T-cell (primary cell): ENCODE measurements at regions not wholly inside any gene's neighbourhood (a gene's known extent, or its start where the extent isn't known, plus 50 kb on each side); places are given as distances from the start of the nearest gene placed in this dataset.

Experiments
- ATAC-seq, 4 experiments: fragments of 200-7000 bp in 3 of 4; fragments of 150-1000 bp in 1 of 4; cut with Tn5 transposase; replicated peaks in 1 of 4; 1 replicate in 3 of 4; 2 replicates in 1 of 4; pipeline ENCODE4 v1.10.0; 2021; ENCODE audit warnings: moderate library complexity in 3 of 4, mild to moderate bottlenecking in 2 of 4, moderate number of reproducible peaks in 1 of 4
- CTCF ChIA-PET, 2 donors: fragments of 300-600 bp; sonication (Branson Sonifier 250); formaldehyde crosslinking; loops; one replicate each; lab custom pipeline; 2022; ENCODE audit warnings: antibody characterized with exemption in 2 of 2; lab: Charles Lee
- POLR2A ChIA-PET, 2 donors: fragments of 300-600 bp; sonication (Branson Sonifier 250); formaldehyde crosslinking; loops; one replicate each; lab custom pipeline; 2022; ENCODE audit warnings: antibody characterized with exemption in 2 of 2; lab: Charles Lee
- DNase-seq, 35 experiments: peaks; one replicate each; pipeline versions ENCODE4 v3.0.0 to v3.0.0-alpha.2; 2013 to 2023
- H3K27ac ChIP-seq: one replicate; pipeline ENCODE4 v1.5.1; 2013; ENCODE audit warnings: low read length
- H3K27me3 ChIP-seq, 2 experiments: replicated peaks in 1 of 2; 1 replicate in 1 of 2; 2 replicates in 1 of 2; pipeline versions ENCODE4 v1.6.1 to v1.7.0; 2013; ENCODE audit warnings: low read length in 1 of 2, mixed read lengths in 1 of 2; ENCODE audit not compliant: control insufficient read depth in 2 of 2, insufficient read depth in 2 of 2; ENCODE audit errors: extremely low read depth in 1 of 2
- H3K36me3 ChIP-seq, 2 donors: 1 replicate in 1 of 2; 2 replicates in 1 of 2; pipeline versions ENCODE4 v1.6.1 to v1.7.0; 2013; ENCODE audit warnings: low read length in 1 of 2; ENCODE audit not compliant: control insufficient read depth in 2 of 2, insufficient read depth in 1 of 2; ENCODE audit errors: extremely low read depth in 1 of 2
- H3K4me1 ChIP-seq, 2 experiments: 1 replicate in 1 of 2; 2 replicates in 1 of 2; pipeline versions ENCODE4 v1.6.1 to v1.7.0; 2013; ENCODE audit warnings: low read length in 2 of 2, mixed read lengths in 1 of 2; ENCODE audit not compliant: insufficient read depth in 2 of 2, control insufficient read depth in 1 of 2; ENCODE audit errors: extremely low read depth in 1 of 2
- H3K4me3 ChIP-seq, 2 donors: 1 replicate in 1 of 2; 2 replicates in 1 of 2; pipeline versions ENCODE4 v1.5.1 to v1.7.0; 2013; ENCODE audit warnings: mild to moderate bottlenecking in 2 of 2, low read length in 1 of 2, moderate library complexity in 1 of 2; ENCODE audit not compliant: control insufficient read depth in 1 of 2; ENCODE audit errors: extremely low read depth in 1 of 2
- H3K9me3 ChIP-seq: 2 replicates; pipeline ENCODE4 v1.7.0; 2013
- H3K27ac Mint-ChIP-seq, 2 donors: one replicate each; pipeline ENCODE4 v1.8.0; 2020 to 2021; ENCODE audit warnings: mild to moderate bottlenecking in 2 of 2, mixed read lengths in 2 of 2
- H3K27me3 Mint-ChIP-seq, 2 donors: one replicate each; pipeline ENCODE4 v1.8.0; 2021 to 2022; ENCODE audit warnings: mixed read lengths in 2 of 2
- H3K36me3 Mint-ChIP-seq: one replicate; pipeline ENCODE4 v1.8.0; 2021; ENCODE audit warnings: mixed read lengths
- H3K4me1 Mint-ChIP-seq, 3 donors: one replicate each; pipeline ENCODE4 v1.8.0; 2020 to 2022; ENCODE audit warnings: mixed read lengths in 3 of 3, mild to moderate bottlenecking in 1 of 3
- H3K4me3 Mint-ChIP-seq, 3 donors: one replicate each; pipeline ENCODE4 v1.8.0; 2020 to 2022; ENCODE audit warnings: mild to moderate bottlenecking in 3 of 3, mixed read lengths in 3 of 3, moderate library complexity in 3 of 3
- H3K9me3 Mint-ChIP-seq, 3 donors: one replicate each; pipeline ENCODE4 v1.8.0; 2020 to 2022; ENCODE audit warnings: mixed read lengths in 3 of 3
- WGBS: methylation state at CpG from one replicate; pipeline ENCODE4 v1.1.5; 2013; ENCODE audit warnings: missing lambda C conversion rate; ENCODE audit not compliant: insufficient coverage; 5-methylcytosine and 5-hydroxymethylcytosine counted together

- ATAC-seq: no peak
- ChIA-PET POLR2A (interaction anchor here in 1 of 2 donors (0.6 kb wide), 1 partner anchor 298 kb away, joined by 3 read pairs; no protein-coding TSS in a partner anchor), CTCF (no interaction called here)
- Mint-ChIP-seq H3K36me3 (no peaks in the 10 kb centered on the region), H3K9me3 (peaks cover 0 to 8% (median 7%) of the 10 kb centered on the region in 3 donors), H3K27ac (no peak overlapping the region), H3K4me1 (peaks cover 0 to 5% (median 0%) of the 10 kb centered on the region in 3 donors), H3K4me3 (no peak overlapping the region), H3K27me3 (peaks cover 3 to 10% of the 10 kb centered on the region in 2 donors)
- no peak overlapping the region for H3K4me3 ChIP-seq
- no CpG with 5 or more reads among the region's 5 CpGs for WGBS
- H3K27ac ChIP-seq: no peak overlapping the region
- H3K4me1 ChIP-seq: no peaks in the 10 kb centered on the region
- H3K36me3 ChIP-seq: no peaks in the 10 kb centered on the region
- H3K9me3 ChIP-seq: no peaks in the 10 kb centered on the region
- no peaks in the 10 kb centered on the region for H3K27me3 ChIP-seq
- no peak for DNase-seq
These were observed 150.2 kb upstream of the SPATS2L start for GRCh38 chr2:200156166-200156835.

- Histone ChIP-seq H3K9me3 (no peaks in the 10 kb centered on the region), H3K27me3 (no peaks in the 10 kb centered on the region), H3K4me1 (no peaks in the 10 kb centered on the region), H3K36me3 (no peaks in the 10 kb centered on the region), H3K27ac (no peak overlapping the region), H3K4me3 (no peak overlapping the region)
- Mint-ChIP-seq H3K9me3 (no peaks in the 10 kb centered on the region), H3K4me3 (no peak overlapping the region), H3K36me3 (no peaks in the 10 kb centered on the region), H3K27ac (no peak overlapping the region), H3K27me3 (peaks cover 3 to 4% of the 10 kb centered on the region in 2 donors), H3K4me1 (peaks cover 0 to 5% (median 0%) of the 10 kb centered on the region in 3 donors)
- POLR2A ChIA-PET: no interaction called here
- CTCF ChIA-PET: no interaction called here
- 50% methylated on average over 1 of the region's 1 CpG for WGBS
- DNase-seq (no peak), ATAC-seq (no peak)
These were observed 147.7 kb upstream of the SPATS2L start for GRCh38 chr2:200158647-200159356.

GRCh38 chr2:200159357-200159707 lies 147.2 kb upstream of the SPATS2L start:
- H3K27ac ChIP-seq: no peak overlapping the region
- no peak overlapping the region for H3K4me3 ChIP-seq
- ATAC-seq (no peak), DNase-seq (no peak)
- H3K36me3 ChIP-seq: no peaks in the 10 kb centered on the region
- no peaks in the 10 kb centered on the region for H3K36me3 Mint-ChIP-seq
- no peak overlapping the region for H3K27ac Mint-ChIP-seq
- peaks cover 3 to 9% of the 10 kb centered on the region in 2 donors for H3K27me3 Mint-ChIP-seq
- H3K9me3 ChIP-seq: no peaks in the 10 kb centered on the region
- no peaks in the 10 kb centered on the region for H3K27me3 ChIP-seq
- H3K4me3 Mint-ChIP-seq: no peak overlapping the region
- ChIA-PET POLR2A (no interaction called here), CTCF (no interaction called here)
- no peaks in the 10 kb centered on the region for H3K9me3 Mint-ChIP-seq
- H3K4me1 ChIP-seq: no peaks in the 10 kb centered on the region
- H3K4me1 Mint-ChIP-seq: peaks cover 0 to 5% (median 0%) of the 10 kb centered on the region in 3 donors

- DNase-seq: no peak
- ATAC-seq: no peak
- H3K36me3 ChIP-seq: no peaks in the 10 kb centered on the region
- CTCF ChIA-PET: no interaction called here
- Mint-ChIP-seq H3K4me1 (peaks cover 0 to 5% (median 0%) of the 10 kb centered on the region in 3 donors), H3K36me3 (no peaks in the 10 kb centered on the region), H3K27ac (no peak overlapping the region), H3K9me3 (peaks cover 0 to 1% (median 0%) of the 10 kb centered on the region in 3 donors), H3K27me3 (peaks cover 3 to 10% of the 10 kb centered on the region in 2 donors), H3K4me3 (no peak overlapping the region)
- no peak overlapping the region for H3K4me3 ChIP-seq
- H3K27ac ChIP-seq: no peak overlapping the region
- H3K9me3 ChIP-seq: no peaks in the 10 kb centered on the region
- no peaks in the 10 kb centered on the region for H3K27me3 ChIP-seq
- POLR2A ChIA-PET: no interaction called here
- H3K4me1 ChIP-seq: no peaks in the 10 kb centered on the region
- WGBS: 81% methylated on average over 8 of the region's 11 CpGs
These were observed 146.4 kb upstream of the SPATS2L start for GRCh38 chr2:200159829-200160781.

- no peak for DNase-seq
- peaks cover 3 to 12% of the 10 kb centered on the region in 2 donors for H3K27me3 Mint-ChIP-seq
- no peaks in the 10 kb centered on the region for H3K4me1 Mint-ChIP-seq
- no CpG with 5 or more reads among the region's 3 CpGs for WGBS
- CTCF ChIA-PET: no interaction called here
- H3K36me3 ChIP-seq: no peaks in the 10 kb centered on the region
- ATAC-seq: no peak
- H3K27me3 ChIP-seq: no peaks in the 10 kb centered on the region
- no peaks in the 10 kb centered on the region for H3K4me1 ChIP-seq
- no peak overlapping the region for H3K4me3 Mint-ChIP-seq
- H3K9me3 Mint-ChIP-seq: peaks cover 0 to 9% (median 4%) of the 10 kb centered on the region in 3 donors
- POLR2A ChIA-PET: interaction anchor here (0.6 kb wide), 2 partner anchors 59 to 1807 kb away, joined by 4 to 6 read pairs; no protein-coding TSS in a partner anchor
- H3K9me3 ChIP-seq: no peaks in the 10 kb centered on the region
- no peak overlapping the region for H3K27ac ChIP-seq
- H3K4me3 ChIP-seq: no peak overlapping the region
- no peaks in the 10 kb centered on the region for H3K36me3 Mint-ChIP-seq
- H3K27ac Mint-ChIP-seq: no peak overlapping the region
These were observed 145.0 kb upstream of the SPATS2L start for GRCh38 chr2:200161458-200161857.

GRCh38 chr2:200165687-200166086 lies 140.8 kb upstream of the SPATS2L start:
- Mint-ChIP-seq H3K4me3 (no peak overlapping the region), H3K4me1 (no peaks in the 10 kb centered on the region), H3K36me3 (no peaks in the 10 kb centered on the region), H3K27me3 (peaks cover 0 to 13% of the 10 kb centered on the region in 2 donors), H3K9me3 (peaks cover 0 to 9% (median 4%) of the 10 kb centered on the region in 3 donors), H3K27ac (no peak overlapping the region)
- no peak for ATAC-seq
- H3K27ac ChIP-seq: no peak overlapping the region
- no peaks in the 10 kb centered on the region for H3K36me3 ChIP-seq
- H3K4me3 ChIP-seq: no peak overlapping the region
- no peaks in the 10 kb centered on the region for H3K4me1 ChIP-seq
- POLR2A ChIA-PET: no interaction called here
- H3K27me3 ChIP-seq: no peaks in the 10 kb centered on the region
- 80% methylated on average over 1 of the region's 1 CpG for WGBS
- no peaks in the 10 kb centered on the region for H3K9me3 ChIP-seq
- no peak for DNase-seq
- CTCF ChIA-PET: no interaction called here
